Islet of Langerhans (tissue), 1 donor: ENCODE measurements at regions not wholly inside any gene's neighbourhood (a gene's known extent, or its start where the extent isn't known, plus 50 kb on each side); places are given as distances from the start of the nearest gene placed in this dataset.

Experiments
- FAIRE-seq: peaks from one replicate; lab custom pipeline; 2011; peaks lifted over from hg19 to GRCh38; lab: Jason Lieb, UNC

- no peak for FAIRE-seq
Observed at GRCh38 chr9:120117081-120117480, 462.9 kb downstream of the CDK5RAP2 start.

- FAIRE-seq = no peak
Observed at GRCh38 chr9:120110520-120110919, 469.4 kb downstream of the CDK5RAP2 start.

GRCh38 chr9:120109242-120109641 is 470.7 kb downstream of the CDK5RAP2 start:
- FAIRE-seq = no peak

DNA sequence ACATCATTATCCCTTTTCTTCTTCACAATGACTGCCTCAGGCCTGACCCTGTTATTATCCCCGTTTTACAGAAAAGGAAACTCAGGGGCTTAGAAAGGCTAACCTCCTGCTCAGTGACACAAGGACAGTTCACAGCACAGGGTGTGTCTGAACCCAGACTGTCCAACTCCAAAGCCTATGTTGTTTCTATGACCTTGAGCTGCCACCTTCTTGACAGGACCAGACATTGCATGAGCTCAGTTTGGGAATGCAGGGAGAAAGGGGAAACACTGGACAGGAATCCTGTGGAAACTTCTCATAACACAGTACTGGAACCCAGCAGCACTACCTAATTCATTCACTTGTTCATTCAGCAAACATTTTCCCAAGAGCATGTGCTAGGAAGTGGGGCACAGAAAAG is 472.8 kb downstream of the CDK5RAP2 start:
- no peak for FAIRE-seq

- no peak for FAIRE-seq
Observed at GRCh38 chr9:120104771-120105170, 475.2 kb downstream of the CDK5RAP2 start.

- FAIRE-seq = no peak
Observed at GRCh38 chr9:120100595-120100994, 479.4 kb downstream of the CDK5RAP2 start.

DNA sequence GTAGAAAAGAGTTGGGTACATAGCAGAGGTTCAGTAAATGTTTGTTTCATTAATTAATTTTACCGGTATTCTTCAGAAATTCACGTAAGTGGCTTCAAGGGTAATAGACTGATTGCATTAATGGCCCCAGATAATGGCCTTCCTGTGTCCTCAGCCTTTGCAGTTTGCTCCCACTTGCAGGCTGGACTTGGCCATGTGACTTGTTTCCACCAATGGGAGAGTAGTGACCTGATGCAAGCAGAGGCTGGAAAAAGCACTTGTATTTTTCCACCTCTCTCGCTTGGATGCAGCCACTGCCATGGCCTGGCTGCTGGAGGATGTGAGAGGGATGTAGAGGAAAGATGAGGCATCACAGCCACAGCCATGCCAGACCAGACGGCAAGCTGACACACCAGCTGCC is 480.9 kb downstream of the CDK5RAP2 start:
- no peak for FAIRE-seq

DNA sequence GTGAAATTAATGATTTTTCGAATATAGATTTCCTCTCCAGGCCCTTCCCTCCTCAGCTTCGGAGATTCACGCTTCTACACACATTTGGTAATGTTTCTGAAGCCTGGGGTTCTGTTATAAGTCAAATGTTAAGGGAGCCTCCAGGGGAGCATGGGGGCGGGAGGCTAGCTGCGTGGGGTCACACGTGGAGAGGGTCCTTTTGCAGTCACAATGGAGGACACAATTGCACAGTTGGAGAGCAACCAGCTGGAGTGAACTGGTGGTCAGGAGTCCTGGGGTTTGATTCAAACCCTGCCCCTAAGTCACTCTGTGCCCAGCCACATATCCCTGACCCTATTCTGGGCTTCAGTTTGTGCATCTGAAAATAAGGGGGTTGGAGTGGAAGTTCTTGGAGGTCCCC is 481.4 kb downstream of the CDK5RAP2 start:
- FAIRE-seq = no peak

GRCh38 chr9:120091206-120091605 is 488.8 kb downstream of the CDK5RAP2 start:
- FAIRE-seq = no peak

DNA sequence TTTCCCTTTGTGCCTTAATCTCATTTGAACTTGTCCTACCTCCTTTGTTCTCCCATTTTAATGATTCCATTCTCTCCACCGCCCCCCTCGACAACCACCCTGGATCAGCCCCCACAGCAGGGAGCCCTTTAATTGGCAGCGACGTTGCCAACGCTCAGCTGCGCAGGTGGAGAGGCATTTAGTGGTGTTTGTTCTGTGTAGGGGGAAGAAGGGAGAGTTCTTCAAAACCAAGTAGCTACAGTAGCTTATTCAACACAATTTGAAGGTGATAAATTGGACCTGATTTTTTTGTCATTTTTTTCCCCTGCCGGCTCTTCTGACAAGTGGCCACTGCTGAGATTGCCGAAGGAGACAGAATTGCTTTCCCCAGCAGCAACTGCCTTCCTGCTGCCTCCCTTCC is 499.1 kb downstream of the CDK5RAP2 start:
- FAIRE-seq = no peak

DNA sequence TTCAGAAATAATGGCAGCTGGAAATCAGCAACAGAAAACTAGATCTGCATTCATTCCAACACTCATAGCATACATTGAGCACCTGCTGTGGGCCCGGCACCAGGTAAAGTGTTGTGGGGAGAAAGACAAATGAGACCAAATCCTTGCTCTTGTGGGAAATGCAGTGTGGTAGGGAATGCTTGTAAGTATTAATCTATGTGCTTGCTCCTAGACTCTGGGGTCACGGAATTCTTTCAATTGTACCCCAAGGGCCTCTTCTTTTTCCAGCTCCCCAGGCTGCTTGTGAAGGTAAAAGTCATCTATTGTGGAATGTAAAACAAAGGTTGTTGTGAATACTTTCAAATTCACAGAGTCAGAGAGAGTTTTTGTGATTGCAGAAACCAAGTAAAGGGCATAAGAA is 501.9 kb downstream of the CDK5RAP2 start:
- FAIRE-seq = no peak

GRCh38 chr9:120071760-120072159 is 508.2 kb downstream of the CDK5RAP2 start:
- no peak for FAIRE-seq

DNA sequence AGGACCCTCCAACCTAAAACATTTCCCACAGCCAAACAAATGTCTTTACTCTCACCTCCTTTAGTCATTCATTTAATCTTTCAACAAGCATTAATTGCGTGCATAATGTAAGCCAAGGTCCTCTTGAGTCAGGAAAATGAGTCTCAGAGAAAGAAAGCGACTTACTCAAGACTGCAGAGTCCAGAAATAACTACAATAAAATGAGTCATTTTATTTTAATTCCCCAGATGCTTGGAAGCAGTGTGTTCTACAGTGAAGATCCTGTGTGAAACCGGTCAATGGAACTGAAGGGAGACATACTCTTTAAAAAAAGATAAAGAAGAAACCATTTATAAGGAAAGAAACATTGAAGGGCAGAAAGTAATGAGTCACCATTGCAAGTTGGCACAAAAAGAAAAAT is 513.7 kb downstream of the CDK5RAP2 start:
- no peak for FAIRE-seq

DNA sequence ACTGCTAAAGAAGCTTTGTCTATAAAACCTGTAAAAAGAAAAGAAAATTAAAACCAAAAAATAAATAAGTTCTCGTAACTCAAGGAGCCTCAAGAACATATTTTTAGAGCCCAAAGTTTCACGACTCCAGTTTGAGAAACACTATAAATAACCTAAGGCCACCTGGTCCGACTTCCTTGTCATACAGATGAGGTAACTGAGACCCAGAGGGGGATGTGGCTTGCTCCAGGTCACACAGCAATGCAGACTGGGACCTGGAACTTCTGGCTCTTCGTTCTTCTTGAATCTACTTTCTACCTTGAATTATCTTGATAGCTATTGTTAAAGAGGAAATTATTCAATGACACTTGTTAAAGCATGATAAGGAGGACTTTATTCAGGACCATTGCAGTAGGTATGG is 514.8 kb downstream of the CDK5RAP2 start:
- no peak for FAIRE-seq

DNA sequence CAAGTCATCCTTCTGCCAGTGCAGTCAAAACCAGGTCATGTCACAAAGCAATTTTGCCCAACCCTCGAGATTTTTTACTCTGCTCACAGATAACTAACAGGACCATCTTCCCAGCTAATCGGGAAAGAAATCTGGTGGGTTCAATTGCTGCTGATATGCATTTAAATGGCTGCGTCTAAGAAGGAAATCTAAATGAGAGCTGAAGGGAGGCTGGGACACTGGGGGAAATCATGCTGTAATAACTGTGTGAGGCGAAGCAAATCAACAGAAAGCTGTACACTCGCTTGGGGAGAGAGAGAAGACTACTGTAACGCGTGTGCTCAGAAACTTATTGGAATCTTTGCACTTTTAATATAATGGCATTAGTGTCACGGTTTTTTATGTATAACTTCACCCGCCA is 535.0 kb downstream of the CDK5RAP2 start:
- no peak for FAIRE-seq

GRCh38 chr9:120043448-120043847 is 536.5 kb downstream of the CDK5RAP2 start:
- no peak for FAIRE-seq

- no peak for FAIRE-seq
Observed at GRCh38 chr9:120040896-120041295, 539.1 kb downstream of the CDK5RAP2 start.

GRCh38 chr9:120038342-120038741 is 541.6 kb downstream of the CDK5RAP2 start:
- FAIRE-seq = no peak

GRCh38 chr9:120032639-120033038 is 547.3 kb downstream of the CDK5RAP2 start:
- FAIRE-seq = no peak

GRCh38 chr9:120030847-120031246 is 549.1 kb downstream of the CDK5RAP2 start:
- no peak for FAIRE-seq

- no peak for FAIRE-seq
Observed at GRCh38 chr9:120018550-120018949, 561.4 kb downstream of the CDK5RAP2 start.

DNA sequence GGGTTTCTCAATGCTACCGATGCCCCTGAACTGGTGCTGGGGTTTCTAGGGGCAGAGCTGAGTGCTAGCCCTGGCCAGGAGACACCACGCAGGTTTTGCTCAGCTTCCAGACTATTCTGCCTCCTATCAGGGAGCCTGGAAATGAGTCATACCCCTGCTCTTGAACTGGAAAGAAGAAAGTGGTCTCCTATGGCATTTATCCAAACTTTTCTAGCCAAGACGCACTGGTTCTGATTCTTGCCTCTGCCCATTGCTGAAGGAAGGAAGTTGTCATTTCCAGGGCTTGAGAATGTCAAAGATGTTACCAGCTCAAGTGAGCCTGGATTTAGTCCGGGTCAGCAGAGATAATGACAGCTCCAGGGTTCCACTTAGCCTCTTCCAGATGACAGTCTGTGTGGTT is 561.9 kb downstream of the CDK5RAP2 start:
- no peak for FAIRE-seq

DNA sequence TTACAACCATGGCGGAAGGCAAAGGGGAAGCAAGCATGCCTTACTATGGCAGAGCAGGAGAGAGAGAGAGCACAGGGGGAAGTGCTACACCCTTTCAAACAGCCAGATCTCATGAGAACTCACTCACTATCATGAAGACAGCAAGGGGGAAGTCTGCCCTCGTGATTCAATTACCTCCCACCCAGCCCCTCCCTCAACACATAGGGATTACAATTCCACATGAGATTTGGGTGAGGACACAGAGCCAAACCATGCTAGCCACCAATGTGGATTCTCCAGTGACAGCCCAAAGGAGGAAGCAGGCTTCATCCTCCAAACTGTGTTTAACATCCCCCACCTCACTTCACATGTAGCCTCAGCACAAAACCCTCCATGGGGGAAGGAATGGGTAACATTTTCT is 563.7 kb downstream of the CDK5RAP2 start:
- no peak for FAIRE-seq

- FAIRE-seq = no peak
Observed at GRCh38 chr9:120014796-120015195, 565.2 kb downstream of the CDK5RAP2 start.

DNA sequence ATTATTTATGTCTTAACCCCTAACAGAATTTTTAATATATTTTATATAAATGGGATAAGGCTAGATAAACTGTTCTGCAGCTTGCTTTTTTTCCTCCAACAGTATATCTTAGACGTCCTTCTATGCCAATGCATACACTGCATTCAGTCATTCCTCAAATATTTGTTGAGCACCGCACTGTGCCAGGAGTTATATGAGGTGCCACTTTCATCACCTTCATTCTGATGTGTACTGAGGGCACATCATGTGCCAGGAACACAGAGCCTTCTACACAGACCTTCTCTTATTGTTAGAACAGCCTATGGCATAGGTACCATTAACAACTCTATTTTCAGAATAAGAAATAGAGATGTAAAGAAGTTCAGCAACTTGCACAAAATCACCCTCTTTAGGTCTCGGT is 570.1 kb downstream of the CDK5RAP2 start:
- no peak for FAIRE-seq
